GM13976 (cell line): ENCODE measurements at regions not wholly inside any gene's neighbourhood (a gene's known extent, or its start where the extent isn't known, plus 50 kb on each side); places are given as distances from the start of the nearest gene placed in this dataset.

Experiments
- DNase-seq: peaks from one replicate; pipeline ENCODE4 v3.0.0; 2012; ENCODE audit warnings: low spot score
- in situ Hi-C: fragments of 300-500 bp; cut with MboI; formaldehyde crosslinking; loops from one replicate; pipeline ENCODE4 v1.12.0; 2022; ENCODE audit warnings: low sequenced_read_pairs, mixed read lengths, inconsistent platforms; ENCODE audit not compliant: unreplicated experiment
- TF ChIP-seq, protein P1 (sequence below): IDR thresholded peaks from 2 replicates; pipeline ENCODE4 v1.5.1; 2012; ENCODE audit warnings: borderline replicate concordance, mild to moderate bottlenecking; ENCODE audit not compliant: insufficient read depth; ENCODE audit errors: extremely low read depth, missing control alignments, control extremely low read depth

DNA sequence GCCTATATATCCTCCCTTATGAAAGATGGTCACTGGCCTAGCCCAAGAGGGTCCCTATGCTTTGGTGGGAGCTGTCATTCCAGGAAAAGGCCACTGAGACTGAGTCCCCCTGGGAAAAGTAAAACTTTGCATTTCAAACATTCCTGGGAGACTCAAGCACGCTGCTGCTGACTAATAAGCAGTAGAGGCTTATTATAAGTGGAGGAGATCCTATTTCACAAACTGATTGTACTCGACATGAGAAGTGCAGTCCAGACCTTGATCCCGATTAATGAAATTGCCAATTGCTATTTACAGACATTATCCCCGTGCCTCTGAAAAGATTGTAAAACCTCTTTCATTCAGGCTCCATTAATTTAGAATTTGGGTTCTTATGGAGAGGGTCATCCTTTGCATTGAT is 96.6 kb downstream of the EMP1 start:
- TF ChIP-seq, protein P1, sequence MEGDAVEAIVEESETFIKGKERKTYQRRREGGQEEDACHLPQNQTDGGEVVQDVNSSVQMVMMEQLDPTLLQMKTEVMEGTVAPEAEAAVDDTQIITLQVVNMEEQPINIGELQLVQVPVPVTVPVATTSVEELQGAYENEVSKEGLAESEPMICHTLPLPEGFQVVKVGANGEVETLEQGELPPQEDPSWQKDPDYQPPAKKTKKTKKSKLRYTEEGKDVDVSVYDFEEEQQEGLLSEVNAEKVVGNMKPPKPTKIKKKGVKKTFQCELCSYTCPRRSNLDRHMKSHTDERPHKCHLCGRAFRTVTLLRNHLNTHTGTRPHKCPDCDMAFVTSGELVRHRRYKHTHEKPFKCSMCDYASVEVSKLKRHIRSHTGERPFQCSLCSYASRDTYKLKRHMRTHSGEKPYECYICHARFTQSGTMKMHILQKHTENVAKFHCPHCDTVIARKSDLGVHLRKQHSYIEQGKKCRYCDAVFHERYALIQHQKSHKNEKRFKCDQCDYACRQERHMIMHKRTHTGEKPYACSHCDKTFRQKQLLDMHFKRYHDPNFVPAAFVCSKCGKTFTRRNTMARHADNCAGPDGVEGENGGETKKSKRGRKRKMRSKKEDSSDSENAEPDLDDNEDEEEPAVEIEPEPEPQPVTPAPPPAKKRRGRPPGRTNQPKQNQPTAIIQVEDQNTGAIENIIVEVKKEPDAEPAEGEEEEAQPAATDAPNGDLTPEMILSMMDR: no peak
- in situ Hi-C loops: no loop called here
- DNase-seq: no peak

DNA sequence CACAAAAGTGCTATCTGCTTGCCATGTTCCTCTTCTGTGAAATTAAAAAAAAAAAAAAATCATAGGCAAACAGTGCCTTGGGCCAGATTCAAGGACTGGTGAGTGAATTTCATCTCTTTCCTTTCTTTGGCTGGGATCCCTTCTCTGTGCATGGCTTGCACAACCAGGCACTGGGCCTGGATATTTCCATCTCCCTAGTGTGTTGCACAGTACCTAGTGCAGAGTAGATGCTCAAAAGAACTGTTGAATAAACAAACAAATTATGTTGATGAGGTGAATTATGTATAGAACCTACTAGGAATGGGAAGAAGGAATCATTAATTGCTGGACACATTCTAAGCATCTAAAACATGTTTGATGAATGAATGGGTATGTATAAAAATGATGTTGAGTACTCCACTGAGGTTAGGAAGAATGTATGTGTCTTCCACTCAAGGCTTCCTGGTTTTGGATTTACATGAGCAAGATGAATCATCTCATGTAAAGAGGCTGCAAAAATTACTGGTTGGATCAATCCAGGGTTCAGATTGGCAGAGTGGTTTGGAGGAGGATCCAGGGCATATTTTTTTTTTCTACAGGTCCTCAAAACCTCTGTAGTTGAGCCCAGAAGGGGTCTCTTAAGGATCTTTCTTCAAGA is 93.2 kb downstream of the EMP1 start:
- no peak for DNase-seq
- TF ChIP-seq, protein P1: no peak
- in situ Hi-C loops: no loop called here

DNA sequence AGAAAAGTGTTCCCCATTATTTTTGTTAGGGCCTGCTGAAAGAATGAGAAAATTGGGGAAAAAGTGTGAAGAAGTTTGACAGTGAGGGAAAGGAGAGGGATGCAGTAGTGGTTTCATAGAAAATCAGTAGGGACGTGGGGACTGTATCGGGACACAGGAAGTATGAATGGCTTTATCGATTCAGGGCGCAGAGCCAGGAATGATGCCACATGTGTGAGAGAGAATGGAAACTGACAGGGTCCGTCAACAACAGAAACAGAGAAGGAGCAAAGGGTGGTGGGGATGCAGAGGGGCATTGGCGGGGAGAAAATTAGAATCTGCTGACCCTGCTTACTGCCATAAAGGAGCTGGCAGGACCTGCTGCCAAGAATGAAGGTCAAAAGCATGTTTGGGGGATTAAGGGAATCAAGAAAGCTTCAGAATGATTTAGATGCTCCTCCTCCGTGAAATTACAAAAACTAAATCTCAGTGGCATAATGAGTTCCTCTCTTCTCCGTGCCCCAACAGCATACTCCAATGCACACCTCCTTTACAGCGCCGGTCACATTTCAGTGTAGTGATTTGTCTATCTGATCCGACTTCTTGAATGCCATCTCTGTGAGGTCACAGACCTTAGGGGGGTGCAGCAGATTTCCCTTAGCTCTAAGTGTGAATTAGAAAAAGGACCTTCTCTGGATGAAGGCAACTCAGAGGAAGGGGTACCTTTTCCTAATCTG is 92.6 kb downstream of the EMP1 start:
- TF ChIP-seq, protein P1: no peak
- no peak for DNase-seq
- in situ Hi-C loops: no loop called here

DNA sequence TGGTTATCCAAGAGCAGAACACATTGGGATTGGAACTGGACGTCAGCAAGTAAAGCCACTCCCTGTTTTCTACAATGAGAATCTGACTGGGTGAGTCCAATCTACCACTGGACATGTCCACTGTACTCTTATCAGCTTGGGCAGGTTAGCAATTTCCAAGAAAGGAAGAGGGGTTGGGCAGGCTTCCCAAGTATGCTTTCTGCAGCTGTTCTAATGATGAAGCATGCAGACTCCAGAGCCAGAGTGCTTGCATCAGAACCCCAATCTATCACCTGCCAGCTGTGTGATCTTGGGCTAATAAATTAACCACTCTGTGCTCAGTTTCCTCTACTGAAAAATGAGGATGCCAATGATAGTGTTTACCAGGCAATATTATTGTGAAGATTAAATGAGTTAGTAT is 92.0 kb downstream of the EMP1 start:
- TF ChIP-seq, protein P1: no peak
- no peak for DNase-seq
- in situ Hi-C loops: no loop called here

DNA sequence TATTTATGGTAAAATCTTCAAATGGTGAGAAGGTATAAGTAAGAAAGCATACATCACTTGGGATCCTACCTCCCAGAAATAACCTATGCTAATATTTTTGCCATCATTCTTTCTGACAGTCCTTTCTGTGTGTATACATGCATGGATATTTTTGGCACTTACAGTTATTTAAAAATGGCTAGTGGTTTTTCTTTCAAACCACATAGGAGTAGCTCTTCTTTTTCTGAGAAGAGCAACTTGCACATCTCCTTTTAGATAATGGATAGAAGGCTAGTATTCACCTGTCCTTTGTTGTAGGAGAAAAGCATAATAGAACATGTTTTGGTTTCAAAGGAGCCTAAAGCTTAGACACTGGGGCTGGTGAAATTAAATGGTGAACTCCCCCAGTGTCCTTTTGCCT is 87.3 kb downstream of the EMP1 start:
- TF ChIP-seq, protein P1: no peak

DNA sequence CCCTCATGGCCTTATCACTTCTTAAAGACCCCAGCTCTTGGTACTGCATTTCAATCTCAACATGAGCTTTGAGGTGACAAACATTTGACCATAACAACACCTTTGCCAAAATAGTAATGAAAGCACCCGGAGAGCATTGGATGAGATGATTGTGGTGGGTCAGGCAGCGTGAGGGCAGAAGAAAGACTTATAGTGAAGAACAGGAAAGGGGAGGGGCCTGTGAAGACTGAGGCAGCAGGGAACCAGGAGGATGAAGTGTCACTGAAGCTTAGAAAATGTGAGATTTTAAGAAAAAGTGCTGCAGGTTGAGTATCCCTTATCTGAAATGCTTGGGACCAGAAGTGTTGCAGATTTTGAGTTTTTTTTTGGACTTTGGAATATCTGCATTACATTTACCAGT is 86.3 kb downstream of the EMP1 start:
- TF ChIP-seq, protein P1: no peak
- in situ Hi-C loops: no loop called here
- no peak for DNase-seq

More for the DNA sequence above, 87.3 kb downstream of the EMP1 start:
- no peak for DNase-seq
- in situ Hi-C loops: no loop called here

DNA sequence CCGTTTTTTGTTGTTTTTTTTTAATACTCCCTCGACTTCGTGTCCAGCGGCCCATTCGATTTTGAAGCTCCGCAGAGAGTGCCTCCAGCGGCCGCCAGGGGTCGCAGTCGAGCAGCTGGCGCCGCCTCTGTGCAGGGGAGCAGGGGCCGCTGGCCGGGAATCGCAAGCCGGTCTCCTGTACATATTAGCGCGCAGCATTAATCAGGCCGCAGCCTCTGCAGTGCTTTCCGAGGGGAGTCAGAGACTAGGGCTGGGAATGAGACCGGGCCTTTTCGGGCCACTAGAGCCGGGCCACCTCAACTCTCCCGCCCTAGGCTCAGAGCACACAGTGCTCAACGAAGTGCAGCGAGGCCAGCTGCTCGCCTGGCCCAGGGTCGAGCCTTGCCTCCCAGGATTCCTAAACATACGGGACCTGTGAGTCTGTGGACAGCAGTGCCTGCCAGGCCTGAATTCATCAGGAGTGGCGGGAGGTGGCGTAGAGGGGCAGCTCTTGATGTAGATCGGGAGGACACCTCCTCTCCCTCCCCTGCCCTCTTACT is 81.8 kb downstream of the EMP1 start:
- in situ Hi-C loops: no loop called here
- TF ChIP-seq, protein P1: peak; percentile 82
- DNase-seq: peak; percentile 79
